SK-N-SH treated with all-trans-retinoic acid at 6 μM for 48 hours (cell line): ENCODE measurements at regions not wholly inside any gene's neighbourhood (a gene's known extent, or its start where the extent isn't known, plus 50 kb on each side); places are given as distances from the start of the nearest gene placed in this dataset.
"Not testable (repeated sequence)": the region's sequence is repeated elsewhere in the genome, so short reads cannot be mapped to it uniquely, and the experiment has no call there.

Experiments used
- ATAC-seq: fragments of 200-7000 bp; cut with Tn5 transposase; 3 replicates; pipeline ENCODE4 v1.9.1; 2020; ENCODE audit warnings: mild to moderate bottlenecking, moderate library complexity
- ARNTL ChIP-seq: fragments of 450-650 bp; formaldehyde crosslinking; IDR thresholded peaks from 2 replicates; pipeline ENCODE4 v1.5.0; 2020; ENCODE audit warnings: low read depth, mild to moderate bottlenecking, moderate library complexity, borderline replicate concordance
- BACH2 ChIP-seq: fragments of 250-450 bp; sonication (Bioruptor Pico); IDR thresholded peaks from 2 replicates; pipeline ENCODE4 v1.9.0; 2021; ENCODE audit warnings: mild to moderate bottlenecking, borderline replicate concordance
- CREB5 ChIP-seq: fragments of 250-450 bp; sonication (Bioruptor Pico); IDR thresholded peaks from 2 replicates; pipeline ENCODE4 v1.5.1; 2020; ENCODE audit warnings: low read depth, mild to moderate bottlenecking, moderate library complexity
- CSDC2 ChIP-seq: fragments of 250-450 bp; sonication (Bioruptor Pico); IDR thresholded peaks from 2 replicates; pipeline ENCODE4 v1.5.0; 2020; ENCODE audit warnings: mild to moderate bottlenecking, moderate library complexity
- CSRNP3 ChIP-seq: fragments of 250-450 bp; sonication (Bioruptor Pico); IDR thresholded peaks from 2 replicates; pipeline ENCODE4 v1.5.1; 2021; ENCODE audit warnings: mild to moderate bottlenecking, moderate library complexity
- ESRRG ChIP-seq: fragments of 250-450 bp; sonication (Bioruptor Pico); IDR thresholded peaks from 2 replicates; pipeline ENCODE4 v1.6.1; 2021; ENCODE audit warnings: mild to moderate bottlenecking
- GLIS3 ChIP-seq: fragments of 250-450 bp; sonication (Bioruptor Pico); IDR thresholded peaks from 2 replicates; pipeline ENCODE4 v1.5.0; 2020; ENCODE audit warnings: mild to moderate bottlenecking, moderate library complexity
- ISL1 ChIP-seq: fragments of 250-450 bp; sonication (Bioruptor Pico); IDR thresholded peaks from 2 replicates; pipeline ENCODE4 v2.1.2; 2022; ENCODE audit warnings: mild to moderate bottlenecking, moderate library complexity
- OSR1 ChIP-seq: fragments of 250-450 bp; sonication (Bioruptor Pico); IDR thresholded peaks from 2 replicates; pipeline ENCODE4 v1.8.0; 2022; ENCODE audit warnings: moderate library complexity, mild to moderate bottlenecking, inconsistent platforms
- PPARA ChIP-seq: fragments of 250-450 bp; sonication (Bioruptor Pico); IDR thresholded peaks from 2 replicates; pipeline ENCODE4 v1.5.0; 2020; ENCODE audit warnings: mild to moderate bottlenecking, borderline replicate concordance
- RARB ChIP-seq: fragments of 250-450 bp; sonication (Bioruptor Pico); IDR thresholded peaks from 2 replicates; pipeline ENCODE4 v1.8.0; 2021; ENCODE audit warnings: mild to moderate bottlenecking, moderate library complexity
- SNAI2 ChIP-seq: fragments of 250-450 bp; sonication (Bioruptor Pico); IDR thresholded peaks from 2 replicates; pipeline ENCODE4 v1.5.0; 2020; ENCODE audit warnings: mild to moderate bottlenecking, moderate library complexity
- TCF4 ChIP-seq: fragments of 250-450 bp; sonication (Bioruptor Pico); IDR thresholded peaks from 2 replicates; pipeline ENCODE4 v1.8.0; 2021; ENCODE audit warnings: mild to moderate bottlenecking, moderate library complexity, borderline replicate concordance
- TOX ChIP-seq: fragments of 250-450 bp; sonication (Bioruptor Pico); IDR thresholded peaks from 2 replicates; pipeline ENCODE4 v1.8.0; 2021; ENCODE audit warnings: mild to moderate bottlenecking, moderate library complexity, borderline replicate concordance
- ZC3H10 ChIP-seq: fragments of 250-450 bp; sonication (Bioruptor Pico); IDR thresholded peaks from 2 replicates; pipeline ENCODE4 v1.5.1; 2021; ENCODE audit warnings: mild to moderate bottlenecking, moderate library complexity
- ZFP30 ChIP-seq: fragments of 450-650 bp; formaldehyde crosslinking; IDR thresholded peaks from 2 replicates; pipeline ENCODE4 v1.5.0; 2022; ENCODE audit warnings: mild to moderate bottlenecking, moderate library complexity
- ZNF565 ChIP-seq: fragments of 450-650 bp; formaldehyde crosslinking; conservative IDR thresholded peaks from 2 replicates; pipeline ENCODE4 v1.5.0; 2020; ENCODE audit warnings: low read depth, mild to moderate bottlenecking, moderate library complexity
- ZNF8 ChIP-seq: fragments of 450-650 bp; formaldehyde crosslinking; IDR thresholded peaks from 2 replicates; pipeline ENCODE4 v1.5.0; 2020; ENCODE audit warnings: mild to moderate bottlenecking, moderate library complexity
- TF ChIP-seq, protein P1 (sequence below): fragments of 250-450 bp; sonication (Bioruptor Pico); IDR thresholded peaks from 2 replicates; pipeline ENCODE4 v1.5.0; 2020; ENCODE audit warnings: mild to moderate bottlenecking, moderate library complexity
- TF ChIP-seq, protein P2 (sequence below): fragments of 250-450 bp; sonication (Bioruptor Pico); IDR thresholded peaks from 2 replicates; pipeline ENCODE4 v1.8.0; 2021; ENCODE audit warnings: low read depth, mild to moderate bottlenecking, moderate library complexity, borderline replicate concordance

GRCh38 chr10:25105262-25105661 lies 69.5 kb upstream of the GPR158 start (continued):
- TF ChIP-seq, protein P1, sequence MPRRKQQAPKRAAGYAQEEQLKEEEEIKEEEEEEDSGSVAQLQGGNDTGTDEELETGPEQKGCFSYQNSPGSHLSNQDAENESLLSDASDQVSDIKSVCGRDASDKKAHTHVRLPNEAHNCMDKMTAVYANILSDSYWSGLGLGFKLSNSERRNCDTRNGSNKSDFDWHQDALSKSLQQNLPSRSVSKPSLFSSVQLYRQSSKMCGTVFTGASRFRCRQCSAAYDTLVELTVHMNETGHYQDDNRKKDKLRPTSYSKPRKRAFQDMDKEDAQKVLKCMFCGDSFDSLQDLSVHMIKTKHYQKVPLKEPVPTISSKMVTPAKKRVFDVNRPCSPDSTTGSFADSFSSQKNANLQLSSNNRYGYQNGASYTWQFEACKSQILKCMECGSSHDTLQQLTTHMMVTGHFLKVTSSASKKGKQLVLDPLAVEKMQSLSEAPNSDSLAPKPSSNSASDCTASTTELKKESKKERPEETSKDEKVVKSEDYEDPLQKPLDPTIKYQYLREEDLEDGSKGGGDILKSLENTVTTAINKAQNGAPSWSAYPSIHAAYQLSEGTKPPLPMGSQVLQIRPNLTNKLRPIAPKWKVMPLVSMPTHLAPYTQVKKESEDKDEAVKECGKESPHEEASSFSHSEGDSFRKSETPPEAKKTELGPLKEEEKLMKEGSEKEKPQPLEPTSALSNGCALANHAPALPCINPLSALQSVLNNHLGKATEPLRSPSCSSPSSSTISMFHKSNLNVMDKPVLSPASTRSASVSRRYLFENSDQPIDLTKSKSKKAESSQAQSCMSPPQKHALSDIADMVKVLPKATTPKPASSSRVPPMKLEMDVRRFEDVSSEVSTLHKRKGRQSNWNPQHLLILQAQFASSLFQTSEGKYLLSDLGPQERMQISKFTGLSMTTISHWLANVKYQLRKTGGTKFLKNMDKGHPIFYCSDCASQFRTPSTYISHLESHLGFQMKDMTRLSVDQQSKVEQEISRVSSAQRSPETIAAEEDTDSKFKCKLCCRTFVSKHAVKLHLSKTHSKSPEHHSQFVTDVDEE (CRISPR knock-in tag): no peak
- no peak for TF ChIP-seq RARB
- no peak for TF ChIP-seq TCF4 (CRISPR knock-in tag)
- TF ChIP-seq ISL1: no peak
- TF ChIP-seq OSR1 (CRISPR knock-in tag): no peak
- no peak for TF ChIP-seq ZFP30 (CRISPR knock-in tag)
- TF ChIP-seq BACH2 (CRISPR knock-in tag): no peak
- no peak for TF ChIP-seq ARNTL (CRISPR knock-in tag)
- TF ChIP-seq, all 23 proteins: peak for 0

DNA sequence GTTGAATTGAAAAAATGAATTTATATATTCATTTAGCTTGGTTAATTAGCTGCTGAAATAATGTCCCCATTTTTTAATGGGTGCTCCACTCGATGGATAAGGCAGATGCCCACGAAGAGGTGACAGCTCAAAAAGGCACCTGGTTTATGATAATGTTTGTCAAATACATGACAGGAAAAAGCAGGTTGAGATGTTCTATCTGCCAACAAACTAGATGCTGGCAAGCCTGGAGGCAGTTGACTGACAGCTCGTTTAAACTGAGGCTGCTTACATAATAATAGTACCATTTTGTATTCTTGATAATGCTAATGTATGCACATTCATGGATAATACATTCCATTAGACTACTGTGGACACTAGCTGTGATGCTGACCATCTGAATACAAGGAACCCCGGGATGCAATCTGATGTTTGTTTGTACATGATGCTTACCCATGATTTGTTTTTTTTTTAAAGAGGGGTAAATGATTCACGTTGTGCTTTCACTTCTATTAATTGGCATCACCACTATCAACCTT lies 69.0 kb upstream of the GPR158 start:
- no peak for TF ChIP-seq TCF4 (CRISPR knock-in tag)
- TF ChIP-seq, all 23 proteins: peak for 0
- no peak for ATAC-seq

GRCh38 chr10:25107756-25108155 lies 67.0 kb upstream of the GPR158 start:
- no peak for ATAC-seq
- TF ChIP-seq CSDC2: no peak

- ATAC-seq: not testable (repeated sequence)
Observed at GRCh38 chr10:25109896-25110295, 64.9 kb upstream of the GPR158 start.

DNA sequence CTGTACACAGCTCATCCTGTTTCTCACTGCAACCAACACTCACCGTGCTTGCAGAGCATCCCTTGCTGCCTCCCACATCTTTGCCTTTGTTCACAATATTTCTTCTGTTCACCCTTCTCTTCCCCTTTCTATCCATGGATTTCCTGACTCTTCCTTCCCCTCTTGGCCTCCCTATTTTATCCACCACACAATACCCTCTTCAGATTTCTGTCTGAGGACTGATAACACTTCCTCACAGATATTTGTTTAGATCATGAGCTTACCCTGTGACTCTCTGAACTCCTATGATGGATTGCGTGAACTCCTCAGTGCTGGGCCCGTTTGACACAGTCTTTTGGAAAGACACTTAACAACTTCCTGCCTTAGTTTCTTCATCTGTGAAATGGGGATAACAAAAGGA lies 62.8 kb upstream of the GPR158 start:
- no peak for ATAC-seq
- TF ChIP-seq ZC3H10 (CRISPR knock-in tag) (no peak), CSDC2 (no peak), ZNF8 (CRISPR knock-in tag) (no peak), PPARA (CRISPR knock-in tag) (no peak), GLIS3 (CRISPR knock-in tag) (no peak), RARB (no peak), SNAI2 (no peak), BACH2 (CRISPR knock-in tag) (no peak), TCF4 (CRISPR knock-in tag) (no peak), ZNF565 (CRISPR knock-in tag) (no peak), ESRRG (CRISPR knock-in tag) (no peak)
- TF ChIP-seq, protein P2, sequence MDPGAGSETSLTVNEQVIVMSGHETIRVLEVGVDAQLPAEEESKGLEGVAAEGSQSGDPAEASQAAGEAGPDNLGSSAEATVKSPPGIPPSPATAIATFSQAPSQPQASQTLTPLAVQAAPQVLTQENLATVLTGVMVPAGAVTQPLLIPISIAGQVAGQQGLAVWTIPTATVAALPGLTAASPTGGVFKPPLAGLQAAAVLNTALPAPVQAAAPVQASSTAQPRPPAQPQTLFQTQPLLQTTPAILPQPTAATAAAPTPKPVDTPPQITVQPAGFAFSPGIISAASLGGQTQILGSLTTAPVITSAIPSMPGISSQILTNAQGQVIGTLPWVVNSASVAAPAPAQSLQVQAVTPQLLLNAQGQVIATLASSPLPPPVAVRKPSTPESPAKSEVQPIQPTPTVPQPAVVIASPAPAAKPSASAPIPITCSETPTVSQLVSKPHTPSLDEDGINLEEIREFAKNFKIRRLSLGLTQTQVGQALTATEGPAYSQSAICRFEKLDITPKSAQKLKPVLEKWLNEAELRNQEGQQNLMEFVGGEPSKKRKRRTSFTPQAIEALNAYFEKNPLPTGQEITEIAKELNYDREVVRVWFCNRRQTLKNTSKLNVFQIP (CRISPR knock-in tag): no peak

DNA sequence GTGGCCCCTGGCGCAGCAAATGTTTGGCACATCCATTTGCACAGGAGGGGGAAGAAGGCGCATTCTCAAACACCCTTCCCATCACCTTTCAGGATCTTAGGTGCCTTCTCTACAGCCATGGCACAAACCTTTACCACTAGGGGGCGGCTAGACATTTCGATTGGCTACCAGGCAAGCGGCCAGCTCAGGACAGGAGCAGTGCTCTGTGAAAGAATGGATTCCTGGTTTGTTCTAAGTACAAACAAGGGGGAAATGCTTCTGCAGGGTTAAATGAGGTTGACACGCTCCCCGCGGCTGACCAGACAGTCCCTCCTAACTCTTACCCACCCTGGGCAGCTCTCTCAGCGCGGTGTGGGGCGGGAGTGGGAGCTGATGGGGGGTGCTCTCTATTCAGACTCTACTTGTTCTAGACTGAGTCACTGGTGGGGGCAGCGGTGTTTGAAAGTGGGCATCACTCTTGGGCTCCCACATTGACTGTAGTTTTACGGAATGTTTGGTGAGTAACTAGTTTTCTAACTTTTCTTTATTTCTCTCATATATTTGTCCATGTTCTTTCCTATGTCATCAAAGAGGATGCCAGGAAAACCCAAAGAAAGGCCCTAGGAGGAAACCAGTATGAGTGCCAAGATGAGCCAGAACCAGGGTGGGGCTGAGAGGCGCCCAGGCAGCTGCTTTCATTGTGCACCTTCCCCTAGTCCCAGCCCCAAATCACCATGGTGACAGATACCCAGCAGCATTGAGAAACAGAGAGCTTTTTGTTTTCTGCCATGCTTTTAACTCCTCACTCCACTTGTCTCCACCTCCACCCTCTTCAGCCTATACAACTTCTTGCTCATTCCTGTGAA lies 61.4 kb upstream of the GPR158 start:
- ATAC-seq: peak; percentile 100
- TF ChIP-seq, protein P1 (CRISPR knock-in tag): no peak
- no peak for TF ChIP-seq CREB5 (CRISPR knock-in tag)
- TF ChIP-seq RARB: no peak
- TF ChIP-seq TOX (CRISPR knock-in tag): no peak
- TF ChIP-seq, protein P2 (CRISPR knock-in tag): no peak
- no peak for TF ChIP-seq CSRNP3
